Activated CD8-positive, alpha-beta memory T cell treated with anti-CD3 and anti-CD28 coated beads for 24 hours (primary cell): ENCODE measurements at regions not wholly inside any gene's neighbourhood (a gene's known extent, or its start where the extent isn't known, plus 50 kb on each side); places are given as distances from the start of the nearest gene placed in this dataset.

Source experiments
- DNase-seq: peaks from one replicate; pipeline ENCODE4 v3.0.0-alpha.2; 2020

- no peak for DNase-seq
Measured at GRCh38 chr11:80163441-80163840, 722.6 kb upstream of the TENM4 start.

DNA sequence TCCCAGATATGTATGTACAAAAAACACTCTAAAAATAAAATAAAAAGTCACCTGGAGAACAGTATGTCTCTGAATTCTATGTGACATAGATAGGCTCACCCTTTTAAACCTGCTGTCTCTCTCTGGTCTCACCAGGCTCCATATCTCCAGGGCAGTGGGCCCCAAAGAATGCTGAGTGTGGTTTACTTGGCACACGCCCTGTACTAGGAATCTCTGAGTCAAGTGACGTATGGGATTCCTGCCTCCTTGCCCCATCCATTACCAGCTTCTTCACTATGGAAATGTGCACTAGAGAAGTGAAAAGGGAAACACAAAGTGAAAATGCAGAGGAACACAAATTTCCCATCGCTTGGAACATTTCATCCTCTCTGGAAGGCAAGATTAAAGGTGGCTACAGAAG is 722.2 kb upstream of the TENM4 start:
- no peak for DNase-seq

- no peak for DNase-seq
Measured at GRCh38 chr11:80162387-80162786, 721.6 kb upstream of the TENM4 start.

DNA sequence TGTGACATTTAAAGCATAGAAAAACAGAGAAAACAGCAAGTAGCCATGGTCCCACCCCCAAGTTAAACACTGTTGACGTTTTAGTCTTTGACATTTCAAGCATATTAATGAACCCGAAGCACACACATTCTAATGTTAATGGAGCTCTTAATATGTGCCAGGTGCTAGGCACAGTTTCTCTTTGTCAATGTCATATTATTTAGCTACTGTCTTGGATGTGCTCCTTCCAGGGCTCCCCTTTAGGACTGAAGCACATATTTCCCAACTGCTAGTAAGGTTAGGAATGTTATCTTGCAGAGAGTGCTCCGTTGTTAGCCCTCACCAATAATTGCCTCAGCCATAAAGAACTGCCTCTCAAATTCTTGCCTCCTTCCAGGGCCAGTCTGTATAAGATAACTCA is 716.6 kb upstream of the TENM4 start:
- no peak for DNase-seq

DNA sequence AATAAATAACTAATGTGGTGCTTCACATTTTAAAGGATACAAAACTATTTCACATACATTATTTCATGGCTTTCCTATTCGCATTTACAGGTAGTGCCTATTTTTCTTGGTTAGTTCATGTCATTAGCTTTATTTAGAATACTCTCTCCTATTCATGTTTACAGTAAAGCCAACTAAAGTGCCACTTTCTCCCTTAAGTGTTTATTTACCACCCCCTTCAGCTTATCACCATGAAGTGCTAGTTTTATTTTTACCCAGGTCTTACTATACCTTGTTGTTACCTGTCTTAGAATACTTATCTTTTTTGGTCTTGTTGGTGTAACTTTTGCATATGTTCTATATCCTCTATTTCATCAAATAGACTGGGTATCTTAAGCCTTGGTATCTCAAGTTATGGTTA is 715.2 kb upstream of the TENM4 start:
- DNase-seq = no peak

GRCh38 chr11:80155412-80156017 is 714.7 kb upstream of the TENM4 start:
- DNase-seq = no peak

DNA sequence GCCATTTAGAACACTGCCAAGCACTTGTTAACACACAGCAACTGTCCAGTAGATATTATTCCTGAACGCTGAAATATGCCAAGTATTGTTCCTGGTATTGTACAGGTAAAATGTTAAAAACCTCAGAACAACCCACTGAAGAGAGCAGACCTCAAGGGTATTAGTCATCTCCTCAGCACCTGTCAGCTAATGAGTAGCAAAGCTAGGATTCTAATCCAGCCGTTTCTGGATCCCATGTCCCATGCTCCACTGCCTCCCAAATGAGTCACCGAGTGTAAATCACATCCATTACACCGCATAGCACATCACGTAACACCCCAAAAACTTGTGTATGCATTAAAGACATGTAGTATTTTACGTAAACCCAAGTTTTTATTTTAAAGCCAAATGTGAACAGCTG is 705.4 kb upstream of the TENM4 start:
- DNase-seq = no peak

- DNase-seq = no peak
Measured at GRCh38 chr11:80144897-80145594, 704.2 kb upstream of the TENM4 start.

DNA sequence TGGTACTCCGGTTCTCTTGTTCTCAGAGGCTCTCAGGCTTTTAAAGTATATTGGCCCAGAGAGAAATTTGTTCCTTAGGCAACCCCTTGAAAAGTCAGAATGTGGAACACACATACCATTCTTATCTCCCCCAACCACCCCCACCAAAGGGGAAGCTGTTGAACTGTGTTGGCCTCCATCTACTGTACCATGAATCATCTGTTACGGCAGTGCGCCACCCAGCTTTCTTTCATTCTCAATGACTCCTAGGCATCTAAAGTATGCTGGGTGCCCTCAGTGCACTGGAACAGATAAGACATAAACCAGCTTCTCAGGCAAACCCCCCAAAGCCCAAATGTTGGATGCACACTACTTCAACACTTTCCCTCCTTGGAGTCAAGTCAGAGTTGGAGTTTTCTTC is 696.2 kb upstream of the TENM4 start:
- no peak for DNase-seq

DNA sequence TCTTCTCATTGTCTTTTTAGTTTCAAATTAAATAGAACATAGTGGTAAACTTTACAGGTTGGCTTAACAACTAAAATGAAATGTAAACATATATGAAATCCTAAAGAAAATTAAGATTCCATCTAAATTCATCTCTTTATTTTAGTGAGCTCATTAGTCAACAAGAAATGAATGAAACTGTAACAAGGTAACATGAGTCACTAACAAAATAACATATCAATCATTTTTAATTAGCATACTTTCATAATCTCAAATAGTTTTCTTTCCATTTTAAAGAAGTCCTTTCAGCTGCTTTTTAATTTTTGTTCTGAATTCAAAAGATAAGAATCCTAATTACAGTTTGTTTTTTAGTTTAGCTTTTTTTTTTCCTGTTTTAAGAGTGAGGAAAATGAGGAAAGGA is 688.6 kb upstream of the TENM4 start:
- no peak for DNase-seq

DNA sequence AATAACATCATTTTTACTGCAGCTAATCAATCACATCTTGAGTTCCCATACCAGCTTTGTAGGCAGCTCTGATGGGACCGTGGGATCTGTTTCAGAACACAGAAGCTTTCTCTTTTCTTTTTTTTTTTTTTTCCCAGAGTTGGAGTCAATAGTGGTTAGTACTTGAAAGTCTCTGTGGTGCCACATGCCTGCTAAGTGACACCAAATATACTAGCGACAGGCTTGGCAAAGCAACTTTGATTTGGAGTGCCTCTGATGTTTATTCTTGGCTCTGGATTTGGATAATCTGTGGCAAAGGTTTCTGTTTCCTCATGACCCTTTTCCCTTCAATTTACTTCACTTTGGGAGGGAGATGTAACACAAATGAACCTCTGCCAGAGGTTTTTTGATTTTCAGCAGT is 681.4 kb upstream of the TENM4 start:
- no peak for DNase-seq

DNA sequence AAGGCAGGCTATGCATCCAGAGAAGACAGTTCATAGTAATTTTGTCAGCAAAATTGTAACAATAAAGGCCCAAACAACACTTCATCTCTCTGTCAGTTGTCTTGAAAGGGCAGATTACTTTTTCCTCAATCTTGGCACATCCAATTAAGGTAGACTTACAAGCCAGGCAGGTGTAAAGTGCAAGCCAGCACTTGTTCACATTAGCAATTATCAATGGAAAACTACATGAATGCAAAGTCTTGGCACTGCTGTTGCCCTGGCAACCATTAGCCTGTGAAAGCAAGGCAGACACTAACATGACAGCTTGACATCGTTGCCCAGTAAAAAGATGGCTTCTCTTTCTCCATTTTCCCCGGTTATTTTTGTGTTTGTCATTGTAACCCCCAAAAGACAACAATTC is 677.2 kb upstream of the TENM4 start:
- no peak for DNase-seq

- no peak for DNase-seq
Measured at GRCh38 chr11:80116796-80117195, 676.0 kb upstream of the TENM4 start.

DNA sequence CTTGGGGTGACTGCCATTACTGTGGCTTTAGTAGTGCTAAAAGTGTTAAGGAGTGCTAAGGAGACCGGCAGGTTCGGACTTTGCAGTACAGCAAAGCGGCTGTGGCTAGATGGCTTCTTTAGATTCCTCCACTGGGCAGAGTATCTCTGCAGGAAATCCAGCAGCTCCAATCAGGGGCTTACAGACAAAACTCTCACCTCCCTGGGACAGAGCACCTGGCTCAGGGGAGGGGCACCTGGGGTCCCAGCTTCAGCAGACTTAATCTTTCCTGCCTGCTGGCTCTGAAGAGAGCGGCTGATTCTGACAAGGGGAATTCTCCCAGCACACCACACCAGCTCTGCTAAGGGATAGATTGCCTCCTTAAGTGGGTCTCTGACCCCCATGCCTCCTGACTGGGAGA is 668.8 kb upstream of the TENM4 start:
- no peak for DNase-seq

- DNase-seq = no peak
Measured at GRCh38 chr11:80109031-80109430, 668.2 kb upstream of the TENM4 start.

GRCh38 chr11:80107415-80107814 is 666.6 kb upstream of the TENM4 start:
- DNase-seq = no peak

GRCh38 chr11:80104191-80104590 is 663.4 kb upstream of the TENM4 start:
- no peak for DNase-seq

DNA sequence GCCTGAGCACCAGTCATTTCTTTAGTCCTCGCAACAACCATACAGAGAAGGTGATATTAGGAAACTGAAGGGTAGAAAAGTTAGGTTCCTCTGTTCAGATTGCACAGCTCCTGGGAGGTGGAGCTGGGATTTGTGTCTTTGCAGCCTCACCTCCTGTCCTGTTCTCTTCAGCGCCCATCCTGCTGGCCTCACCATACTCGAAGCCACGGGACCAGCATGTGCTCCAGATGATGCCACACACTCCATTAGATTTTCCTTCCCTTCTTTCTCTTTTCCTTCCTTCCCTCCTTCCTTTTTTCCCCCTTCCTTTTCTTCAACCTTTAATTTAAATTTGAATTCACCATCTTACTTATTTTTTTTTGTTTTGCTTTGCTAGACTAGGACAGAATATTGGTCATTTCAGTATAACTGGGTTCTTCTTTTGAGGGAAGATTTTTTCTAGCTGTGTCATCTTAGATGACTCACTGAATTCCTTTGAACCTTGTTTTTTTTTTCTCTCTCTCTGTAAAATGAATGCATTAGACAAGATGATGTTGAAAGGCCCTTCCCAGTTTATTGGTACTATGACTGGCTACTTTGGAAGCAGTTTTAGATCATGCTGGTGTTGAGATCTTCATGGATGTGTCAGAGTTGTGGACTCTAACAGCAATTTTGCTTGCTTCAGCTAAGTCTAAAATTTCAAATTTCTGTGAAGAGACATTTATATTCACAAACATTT is 662.5 kb upstream of the TENM4 start:
- DNase-seq = no peak

DNA sequence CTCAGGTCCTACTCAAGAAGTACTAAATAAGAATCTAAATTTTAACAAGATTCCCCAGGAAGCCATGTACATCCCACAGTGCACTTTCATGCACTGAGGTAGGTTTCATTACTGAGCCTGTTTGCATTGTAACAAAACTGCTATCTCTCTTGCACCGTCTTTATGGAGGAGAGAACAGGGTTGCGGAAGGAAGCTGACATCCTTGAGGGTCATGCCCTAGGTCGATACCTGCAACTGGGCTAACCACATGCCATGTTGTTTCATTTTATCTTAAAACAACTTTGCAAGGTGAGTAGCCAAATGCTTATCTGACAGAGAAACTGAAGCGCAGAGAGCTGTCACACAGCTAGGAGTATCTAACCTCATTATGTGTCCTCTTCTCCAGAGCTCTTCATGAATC is 656.3 kb upstream of the TENM4 start:
- no peak for DNase-seq

- no peak for DNase-seq
Measured at GRCh38 chr11:80096736-80097135, 655.9 kb upstream of the TENM4 start.

DNA sequence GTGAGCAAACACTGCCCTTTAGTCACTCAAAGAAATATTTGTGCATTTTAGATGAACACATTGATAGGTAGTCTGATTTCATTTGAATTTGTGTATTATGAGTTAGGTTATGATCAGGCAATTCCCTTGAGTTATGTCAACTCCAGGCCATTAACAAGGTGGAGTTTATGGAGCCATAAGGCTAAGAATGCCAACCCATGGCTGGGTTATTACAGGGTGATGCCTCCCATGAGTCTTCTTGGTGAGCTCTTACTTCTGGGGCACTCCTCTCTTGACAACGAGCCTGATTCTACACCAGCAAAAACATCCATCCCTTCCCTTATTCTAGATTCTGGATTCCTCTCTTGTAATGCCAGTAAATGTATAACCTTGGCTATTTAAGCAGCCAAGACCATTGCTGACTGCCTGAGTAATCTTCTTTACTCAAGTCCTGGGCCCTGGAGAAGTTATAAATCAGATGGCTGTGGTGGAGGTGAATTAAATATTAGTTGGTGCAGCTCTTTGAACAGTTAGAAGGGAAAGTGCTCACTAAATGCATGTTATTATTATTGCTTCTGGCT is 645.7 kb upstream of the TENM4 start:
- no peak for DNase-seq

GRCh38 chr11:80085563-80085962 is 644.7 kb upstream of the TENM4 start:
- DNase-seq = no peak

GRCh38 chr11:80084608-80085007 is 643.8 kb upstream of the TENM4 start:
- no peak for DNase-seq

DNA sequence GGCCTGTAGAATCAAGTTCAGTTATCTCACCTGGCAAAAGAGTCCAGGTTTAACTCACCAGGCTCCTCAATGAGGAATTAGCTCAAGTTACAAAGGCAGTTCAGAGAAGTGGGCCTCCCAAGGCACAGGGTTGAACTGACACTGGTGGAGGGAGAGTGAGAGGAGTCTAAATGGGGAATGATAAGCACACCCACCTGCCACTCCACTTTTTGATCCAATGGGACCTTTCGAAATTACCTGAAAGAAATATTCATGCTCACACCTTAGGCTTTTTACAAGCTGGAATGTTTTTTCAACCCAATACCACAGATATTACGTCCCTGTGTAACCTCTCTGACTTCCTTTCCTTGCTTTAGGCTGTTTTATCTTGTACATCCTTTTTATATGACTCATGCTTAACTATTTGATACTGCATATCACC is 642.7 kb upstream of the TENM4 start:
- no peak for DNase-seq
